ENCODE measurements at regions not wholly inside any gene's neighbourhood (a gene's known extent, or its start where the extent isn't known, plus 50 kb on each side); places are given as distances from the start of the nearest gene placed in this dataset.

- TF ChIP-seq CTCF (IDR thresholded peaks at IDR 0.05) (no peak), POLR2AphosphoS5 (IDR thresholded peaks at IDR 0.05) (no peak), POLR2A (IDR thresholded peaks at IDR 0.05; ENCODE audit: low read depth) (no peak)
These were observed 145.3 kb upstream of the RXFP2 start for GRCh38 chr13:31594056-31594455.

All from esophagus muscularis mucosa (tissue), 3 donors.